Chondrocyte (in vitro differentiated cells): ENCODE measurements at regions not wholly inside any gene's neighbourhood (a gene's known extent, or its start where the extent isn't known, plus 50 kb on each side); places are given as distances from the start of the nearest gene placed in this dataset.
A peak's percentile ranks its signal among the peaks of the same experiment; 100 is the strongest.

ENCODE experiments used
- DNase-seq: peaks from one replicate; pipeline ENCODE4 v3.0.0; 2021; ENCODE audit warnings: mixed read lengths, low spot score
- H3K27ac Mint-ChIP-seq: one replicate; pipeline ENCODE4 v1.8.0; 2021; ENCODE audit warnings: mild to moderate bottlenecking, moderate library complexity, mixed read lengths; ENCODE audit not compliant: unreplicated experiment
- H3K27me3 Mint-ChIP-seq: 2 replicates; pipeline ENCODE4 v1.8.0; 2021; ENCODE audit warnings: low read depth, mixed read lengths
- H3K36me3 Mint-ChIP-seq: 2 replicates; pipeline ENCODE4 v1.8.0; 2021; ENCODE audit warnings: low read depth, mixed read lengths
- H3K4me1 Mint-ChIP-seq: 2 replicates; pipeline ENCODE4 v1.8.0; 2021; ENCODE audit warnings: low read depth, mild to moderate bottlenecking, mixed read lengths
- H3K4me3 Mint-ChIP-seq: one replicate; pipeline ENCODE4 v1.8.0; 2021; ENCODE audit warnings: mild to moderate bottlenecking, moderate library complexity, mixed read lengths; ENCODE audit not compliant: unreplicated experiment
- H3K9me3 Mint-ChIP-seq: 2 replicates; pipeline ENCODE4 v1.8.0; 2021; ENCODE audit warnings: low read depth, mixed read lengths
- TF ChIP-seq, protein P1 (sequence below): fragments of 200-600 bp; sonication (generic); IDR thresholded peaks from 2 replicates; pipeline ENCODE4 v1.5.0; 2021; ENCODE audit warnings: antibody characterized with exemption, mild to moderate bottlenecking, moderate library complexity

DNA sequence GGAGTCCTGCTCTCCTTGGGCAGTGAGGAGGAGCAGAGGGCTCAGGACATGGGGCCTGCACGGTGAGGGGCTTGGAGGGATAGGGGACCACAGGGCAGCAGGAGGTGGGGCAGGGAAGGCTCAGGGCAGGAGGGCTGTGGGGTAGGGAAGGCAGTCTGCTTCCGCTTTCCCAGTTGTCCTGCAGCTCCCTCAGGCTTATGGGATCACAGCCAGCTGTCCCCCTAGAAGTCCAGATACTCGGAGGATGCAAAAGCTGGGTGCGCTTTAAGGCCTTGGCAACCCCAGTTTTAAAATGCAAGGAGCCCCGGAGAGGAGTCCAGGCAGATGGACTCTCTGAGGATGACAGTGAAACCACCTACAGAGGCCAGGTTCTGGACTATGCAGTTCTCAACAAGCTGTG, 299.1 kb upstream of the FOXF1 start:
- Mint-ChIP-seq H3K27ac (no peak overlapping the region), H3K36me3 (no peaks in the 10 kb centered on the region), H3K4me3 (no peak overlapping the region), H3K9me3 (peaks cover 5% of the 10 kb centered on the region), H3K4me1 (no peaks in the 10 kb centered on the region), H3K27me3 (peaks cover 11% of the 10 kb centered on the region)
- TF ChIP-seq, protein P1, sequence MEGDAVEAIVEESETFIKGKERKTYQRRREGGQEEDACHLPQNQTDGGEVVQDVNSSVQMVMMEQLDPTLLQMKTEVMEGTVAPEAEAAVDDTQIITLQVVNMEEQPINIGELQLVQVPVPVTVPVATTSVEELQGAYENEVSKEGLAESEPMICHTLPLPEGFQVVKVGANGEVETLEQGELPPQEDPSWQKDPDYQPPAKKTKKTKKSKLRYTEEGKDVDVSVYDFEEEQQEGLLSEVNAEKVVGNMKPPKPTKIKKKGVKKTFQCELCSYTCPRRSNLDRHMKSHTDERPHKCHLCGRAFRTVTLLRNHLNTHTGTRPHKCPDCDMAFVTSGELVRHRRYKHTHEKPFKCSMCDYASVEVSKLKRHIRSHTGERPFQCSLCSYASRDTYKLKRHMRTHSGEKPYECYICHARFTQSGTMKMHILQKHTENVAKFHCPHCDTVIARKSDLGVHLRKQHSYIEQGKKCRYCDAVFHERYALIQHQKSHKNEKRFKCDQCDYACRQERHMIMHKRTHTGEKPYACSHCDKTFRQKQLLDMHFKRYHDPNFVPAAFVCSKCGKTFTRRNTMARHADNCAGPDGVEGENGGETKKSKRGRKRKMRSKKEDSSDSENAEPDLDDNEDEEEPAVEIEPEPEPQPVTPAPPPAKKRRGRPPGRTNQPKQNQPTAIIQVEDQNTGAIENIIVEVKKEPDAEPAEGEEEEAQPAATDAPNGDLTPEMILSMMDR: no peak
- peak; percentile 53 for DNase-seq

DNA sequence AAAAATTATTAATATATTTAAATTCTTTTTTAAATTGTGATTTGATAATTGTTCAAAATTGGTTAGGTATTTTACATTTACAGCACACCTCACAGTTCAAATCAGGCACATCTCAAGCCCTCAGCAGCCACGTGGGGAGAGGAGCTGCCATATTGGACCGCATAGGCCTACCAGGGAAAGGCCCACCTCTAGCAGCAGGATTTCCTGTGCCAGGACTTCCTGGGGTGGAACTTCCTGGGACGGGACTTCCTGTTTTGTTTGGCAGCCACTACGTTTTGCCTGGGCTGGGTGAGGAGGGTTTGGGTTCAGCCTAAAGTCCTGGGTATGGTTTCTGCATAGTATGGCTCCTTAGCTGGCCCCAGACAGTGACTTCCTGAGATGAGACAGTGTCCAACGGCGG, 298.5 kb upstream of the FOXF1 start:
- no peaks in the 10 kb centered on the region for H3K4me1 Mint-ChIP-seq
- H3K27ac Mint-ChIP-seq: no peak overlapping the region
- no peak overlapping the region for H3K4me3 Mint-ChIP-seq
- no peaks in the 10 kb centered on the region for H3K36me3 Mint-ChIP-seq
- TF ChIP-seq, protein P1: no peak
- H3K9me3 Mint-ChIP-seq: peaks cover 5% of the 10 kb centered on the region
- peaks cover 13% of the 10 kb centered on the region for H3K27me3 Mint-ChIP-seq
- peak; percentile 37 for DNase-seq

DNA sequence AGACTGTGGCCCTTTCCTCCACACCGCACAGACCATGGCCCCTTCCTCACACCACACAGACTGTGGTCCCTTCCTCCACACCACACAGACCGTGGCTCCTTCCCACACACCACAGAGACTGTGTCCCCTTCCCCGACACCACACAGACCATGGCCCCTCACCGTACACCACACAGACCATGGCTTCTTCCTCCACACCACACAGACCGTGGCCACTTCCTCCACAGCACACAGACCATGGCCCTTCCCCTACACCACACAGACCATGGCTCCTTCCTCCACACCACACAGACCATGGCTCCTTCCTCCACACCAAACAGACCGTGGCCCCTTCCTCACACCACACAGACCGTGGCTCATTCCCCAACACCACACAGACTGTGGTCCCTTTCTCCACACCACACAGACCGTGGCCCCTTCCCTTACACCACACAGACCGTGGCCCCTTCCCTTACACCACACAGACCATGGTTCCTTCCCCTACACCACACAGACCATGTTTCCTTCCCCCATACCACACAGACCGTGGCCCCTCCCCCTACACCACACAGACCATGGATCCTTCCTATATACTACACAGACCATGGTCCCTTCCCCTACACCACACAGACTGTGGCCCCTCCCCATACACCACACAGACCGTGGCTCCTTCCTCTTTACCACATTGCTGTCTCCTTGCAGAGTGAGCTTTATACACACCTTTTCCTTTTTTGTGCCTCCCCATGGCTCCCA, 297.5 kb upstream of the FOXF1 start:
- peak; percentile 41 for DNase-seq
- no peaks in the 10 kb centered on the region for H3K36me3 Mint-ChIP-seq
- H3K27me3 Mint-ChIP-seq: peaks cover 15% of the 10 kb centered on the region
- TF ChIP-seq, protein P1: no peak
- H3K4me1 Mint-ChIP-seq: no peaks in the 10 kb centered on the region
- no peak overlapping the region for H3K4me3 Mint-ChIP-seq
- peaks cover 5% of the 10 kb centered on the region for H3K9me3 Mint-ChIP-seq
- H3K27ac Mint-ChIP-seq: no peak overlapping the region

DNA sequence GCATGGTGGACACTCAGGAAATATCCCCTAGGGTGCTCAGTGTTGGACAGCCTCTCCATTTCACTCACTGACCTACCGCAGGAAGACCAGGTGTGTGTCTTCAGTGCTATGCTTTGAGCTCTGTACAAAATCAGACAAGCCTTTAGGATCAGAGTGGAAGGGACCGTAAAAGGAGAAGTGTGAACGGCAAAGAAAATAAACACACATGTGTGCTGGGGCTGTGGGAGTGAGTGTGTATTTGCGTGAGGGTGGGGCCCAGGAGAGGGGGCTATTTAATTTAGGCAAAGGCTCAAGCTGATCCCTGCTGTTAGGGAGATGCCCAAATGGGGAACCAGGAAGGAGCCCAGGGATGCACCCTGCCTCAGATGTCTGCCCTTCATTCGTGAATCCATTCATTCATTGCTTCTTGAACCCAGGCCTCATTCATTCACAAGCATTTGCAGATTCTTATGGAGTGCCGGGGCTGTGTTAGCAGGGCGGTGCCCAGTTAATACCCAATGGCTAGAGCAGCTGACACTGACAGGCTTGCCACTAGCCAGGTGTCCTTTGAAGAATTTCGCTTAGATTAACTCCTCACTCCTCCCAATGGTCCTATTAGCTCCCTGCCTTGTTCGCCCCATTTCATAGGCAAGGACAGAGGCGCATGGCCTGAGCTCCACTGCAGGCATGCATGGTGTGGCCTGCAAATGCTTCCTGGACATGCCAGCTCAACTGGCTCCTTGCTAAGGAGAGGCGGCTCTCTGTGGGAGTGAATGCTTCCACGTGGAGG, 296.7 kb upstream of the FOXF1 start:
- TF ChIP-seq, protein P1: no peak
- DNase-seq: peak; percentile 37
- H3K36me3 Mint-ChIP-seq: no peaks in the 10 kb centered on the region
- peaks cover 5% of the 10 kb centered on the region for H3K9me3 Mint-ChIP-seq
- no peak overlapping the region for H3K27ac Mint-ChIP-seq
- no peaks in the 10 kb centered on the region for H3K4me1 Mint-ChIP-seq
- H3K4me3 Mint-ChIP-seq: no peak overlapping the region
- peaks cover 17% of the 10 kb centered on the region for H3K27me3 Mint-ChIP-seq

DNA sequence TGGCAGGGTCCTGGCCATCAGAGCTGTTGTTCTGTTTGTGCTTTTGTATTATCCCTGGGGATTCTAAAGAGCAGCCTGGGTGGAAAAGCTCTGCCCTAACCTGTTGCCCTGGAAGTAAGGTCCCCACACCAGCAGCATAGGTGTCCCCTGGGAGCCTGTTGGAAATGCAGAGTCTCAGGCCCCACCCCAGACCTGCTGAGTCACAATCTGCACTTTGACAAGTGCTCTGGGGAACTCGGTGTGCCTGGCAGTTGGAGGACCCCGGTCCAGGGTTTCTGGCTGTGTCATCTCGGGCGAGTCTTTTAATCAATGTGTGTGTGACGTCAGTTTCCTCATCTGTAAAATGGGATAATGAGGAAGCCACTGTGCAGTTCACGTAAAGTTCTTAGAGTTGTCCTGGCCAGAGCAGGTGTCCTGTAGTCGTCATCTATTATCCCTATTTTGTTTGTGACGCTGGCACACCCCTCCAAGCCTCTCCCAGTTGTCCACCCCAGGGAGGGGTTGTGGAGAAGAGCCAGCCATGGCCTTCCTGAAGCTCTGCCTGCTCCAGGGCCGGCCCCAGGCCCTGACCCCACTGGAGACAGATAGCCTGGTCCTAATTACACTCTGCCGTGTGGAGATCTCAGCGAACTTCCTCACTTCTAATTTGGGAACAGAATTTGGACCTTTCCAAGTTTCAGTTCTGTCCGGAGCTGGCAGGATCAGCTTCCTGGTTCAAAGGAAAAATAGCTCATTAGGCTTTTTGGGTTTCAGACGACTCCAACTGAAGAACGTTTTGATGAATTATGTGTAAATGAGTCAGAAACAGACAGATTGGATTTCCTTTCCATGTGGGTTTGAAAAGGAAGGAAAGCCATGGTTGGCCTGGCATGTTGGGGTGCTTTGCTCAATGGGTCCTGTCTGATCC, 295.7 kb upstream of the FOXF1 start:
- Mint-ChIP-seq H3K9me3 (peaks cover 5% of the 10 kb centered on the region), H3K27me3 (peaks cover 16% of the 10 kb centered on the region)
- peak; percentile 38 for DNase-seq

More for the DNA sequence above, 295.7 kb upstream of the FOXF1 start:
- no peak overlapping the region for H3K4me3 Mint-ChIP-seq
- no peaks in the 10 kb centered on the region for H3K36me3 Mint-ChIP-seq
- TF ChIP-seq, protein P1: no peak
- no peaks in the 10 kb centered on the region for H3K4me1 Mint-ChIP-seq
- H3K27ac Mint-ChIP-seq: no peak overlapping the region
